GM12878 (cell line): ENCODE measurements at regions not wholly inside any gene's neighbourhood (a gene's known extent, or its start where the extent isn't known, plus 50 kb on each side); places are given as distances from the start of the nearest gene placed in this dataset.

Source experiments
- ATAC-seq: fragments of 200-7000 bp; cut with Tn5 transposase; 3 replicates; pipeline ENCODE4 v1.9.1; 2020; ENCODE audit warnings: mild to moderate bottlenecking, moderate library complexity
- BruUV-seq: library from RNA; stranded (reverse); fragments of 400-500 nt; replicated peaks from 2 replicates; lab custom pipeline; 2021; lab: Mats Ljungman, UMichigan
- CTCF ChIA-PET: fragments of 300-600 bp; sonication (Branson Sonifier 250); formaldehyde crosslinking; extraction: SDS; loops from one replicate; lab custom pipeline; 2021; ENCODE audit warnings: inconsistent platforms; lab: Yijun Ruan, JAX
- POLR2A ChIA-PET: fragments of 350-600 bp; formaldehyde crosslinking; extraction: SDS; loops from one replicate; lab custom pipeline; 2021; ENCODE audit warnings: inconsistent platforms; lab: Charles Lee
- RAD21 ChIA-PET: fragments of 300-600 bp; sonication (Branson Sonifier 250); formaldehyde crosslinking; loops from one replicate; lab custom pipeline; 2023; ENCODE audit warnings: antibody characterized with exemption; ENCODE audit not compliant: unreplicated experiment; lab: Charles Lee
- SMC1A ChIA-PET: fragments of 300-600 bp; sonication (Branson Sonifier 250); formaldehyde crosslinking; loops from one replicate; lab custom pipeline; 2023; ENCODE audit not compliant: unreplicated experiment, uncharacterized antibody; lab: Charles Lee
- DNase-seq: peaks from one replicate; pipeline ENCODE4 v3.0.0-alpha.2; 2011; ENCODE audit warnings: low read depth, low spot score
- FAIRE-seq: peaks from 3 replicates; lab custom pipeline; 2011; peaks lifted over from hg19 to GRCh38; lab: Jason Lieb, UNC
- H2AFZ ChIP-seq: 2 replicates; pipeline ENCODE4 v1.6.0; 2011; ENCODE audit warnings: low read depth, low read length, control low read depth; ENCODE audit not compliant: control insufficient read depth
- H3K27ac ChIP-seq: 2 replicates; pipeline ENCODE4 v1.5.1; 2011; ENCODE audit warnings: control low read depth; ENCODE audit not compliant: control insufficient read depth, insufficient read depth
- H3K27me3 ChIP-seq, 2 experiments: replicated peaks in 1 of 2; 2 replicates each; pipeline versions ENCODE4 v1.6.0 to v1.6.1; 2011; ENCODE audit warnings: low read length in 1 of 2; ENCODE audit not compliant: control insufficient read depth in 2 of 2, insufficient read depth in 2 of 2
- H3K36me3 ChIP-seq, 2 experiments: 2 replicates each; pipeline ENCODE4 v1.5.1; 2011; ENCODE audit warnings: low read length in 1 of 2; ENCODE audit not compliant: control insufficient read depth in 2 of 2, insufficient read depth in 2 of 2
- H3K4me1 ChIP-seq: 2 replicates; pipeline ENCODE4 v1.6.1; 2011; ENCODE audit warnings: mild to moderate bottlenecking, low read length, moderate library complexity, mixed read lengths; ENCODE audit not compliant: control insufficient read depth, insufficient read depth
- H3K4me2 ChIP-seq: 2 replicates; pipeline ENCODE4 v1.6.0; 2011; ENCODE audit warnings: control low read depth; ENCODE audit not compliant: control insufficient read depth, insufficient read depth
- H3K4me3 ChIP-seq: fragments of 200-600 bp; sonication (generic); 2 replicates; pipeline ENCODE4 v1.5.1; 2016
- H3K79me2 ChIP-seq: 2 replicates; pipeline ENCODE4 v1.6.0; 2011; ENCODE audit warnings: low read length; ENCODE audit not compliant: control insufficient read depth, insufficient read depth
- H3K9ac ChIP-seq: 2 replicates; pipeline ENCODE4 v1.8.0; 2011; ENCODE audit warnings: low read length, control low read depth, mixed read lengths; ENCODE audit not compliant: control insufficient read depth, insufficient read depth
- H3K9me3 ChIP-seq: replicated peaks from 3 replicates; pipeline ENCODE4 v1.5.1; 2011; ENCODE audit warnings: mild to moderate bottlenecking, low read length; ENCODE audit not compliant: control insufficient read depth, insufficient read depth
- H4K20me1 ChIP-seq: 2 replicates; pipeline ENCODE4 v1.6.0; 2011; ENCODE audit not compliant: control insufficient read depth, insufficient read depth
- BCL11A ChIP-seq: IDR thresholded peaks from 2 replicates; pipeline ENCODE4 v1.6.1; 2011; ENCODE audit warnings: low read depth, low read length
- CHD2 ChIP-seq: IDR thresholded peaks from 2 replicates; pipeline ENCODE4 v1.6.1; 2011; ENCODE audit warnings: low read depth, low read length, improper control_type of control experiment, borderline replicate concordance
- FOS ChIP-seq: IDR thresholded peaks from 3 replicates; pipeline ENCODE4 v1.6.1; 2011; ENCODE audit warnings: borderline replicate concordance; ENCODE audit not compliant: insufficient read length; ENCODE audit errors: extremely low read depth
- GATAD2B ChIP-seq: fragments of 450-650 bp; conservative IDR thresholded peaks from 2 replicates; pipeline ENCODE4 v1.6.1; 2017; ENCODE audit warnings: low read depth, mild to moderate bottlenecking, moderate library complexity
- IRF4 ChIP-seq: IDR thresholded peaks from 2 replicates; pipeline ENCODE4 v1.6.1; 2011; ENCODE audit warnings: low read depth, low read length
- MTA3 ChIP-seq: IDR thresholded peaks from 2 replicates; pipeline ENCODE4 v1.6.1; 2012; ENCODE audit warnings: low read length, inconsistent platforms, borderline replicate concordance
- NFYA ChIP-seq: IDR thresholded peaks from 2 replicates; pipeline ENCODE4 v1.6.1; 2011; ENCODE audit warnings: low read depth, mild to moderate bottlenecking, low read length, improper control_type of control experiment, borderline replicate concordance
- NR2C1 ChIP-seq: fragments of 450-650 bp; IDR thresholded peaks from 2 replicates; pipeline ENCODE4 v1.6.1; 2017; ENCODE audit warnings: antibody characterized with exemption, mild to moderate bottlenecking, moderate library complexity
- PBX3 ChIP-seq: IDR thresholded peaks from 2 replicates; pipeline ENCODE4 v1.6.1; 2011; ENCODE audit warnings: mild to moderate bottlenecking, low read depth, low read length, moderate library complexity; ENCODE audit not compliant: insufficient replicate concordance
- POLR2AphosphoS5 ChIP-seq: IDR thresholded peaks from 2 replicates; pipeline ENCODE4 v1.6.1; 2011; ENCODE audit warnings: mild to moderate bottlenecking, low read length, inconsistent platforms
- POU2F2 ChIP-seq: IDR thresholded peaks from 3 replicates; pipeline ENCODE4 v1.6.1; 2011; ENCODE audit warnings: low read depth, mild to moderate bottlenecking, low read length, borderline replicate concordance
- SREBF1 ChIP-seq: IDR thresholded peaks from 2 replicates; pipeline ENCODE4 v1.6.1; 2012; ENCODE audit warnings: mild to moderate bottlenecking, low read length
- USF2 ChIP-seq: IDR thresholded peaks from 2 replicates; pipeline ENCODE4 v1.6.1; 2011; ENCODE audit warnings: low read depth, low read length, improper control_type of control experiment, borderline replicate concordance
- ZZZ3 ChIP-seq: IDR thresholded peaks from 2 replicates; pipeline ENCODE4 v1.6.1; 2011; ENCODE audit warnings: low read depth; ENCODE audit not compliant: control insufficient read depth, insufficient read length
- WGBS: methylation state at CpG from one replicate; pipeline ENCODE4 v1.1.6; 2016; ENCODE audit warnings: low lambda C conversion rate; ENCODE audit not compliant: insufficient replicate concordance, insufficient coverage; ENCODE audit errors: missing lambda C conversion rate; 5-methylcytosine and 5-hydroxymethylcytosine counted together
- in situ Hi-C: fragments of 300-500 bp; cut with MboI; formaldehyde crosslinking; loops from 9 replicates; pipeline ENCODE4 v1.14.3; 2018; ENCODE audit warnings: mixed read lengths
- intact Hi-C: fragments of 100-400 bp; cut with micrococcal nuclease; formaldehyde crosslinking; loops from one replicate; pipeline ENCODE4 v1.14.2; 2022; ENCODE audit not compliant: unreplicated experiment

- ChIA-PET POLR2A (no interaction called here), SMC1A (no interaction called here), RAD21 (no interaction called here), CTCF (no interaction called here)
- 2% methylated on average over 3 of the region's 3 CpGs for WGBS
- Histone ChIP-seq H3K27ac (no peak overlapping the region), H3K9me3 (no peaks in the 10 kb centered on the region), H3K79me2 (no peaks in the 10 kb centered on the region), H3K27me3 (no peaks in the 10 kb centered on the region), H3K4me1 (no peaks in the 10 kb centered on the region), H3K4me3 (no peak overlapping the region), H2AFZ (no peak overlapping the region), H4K20me1 (no peaks in the 10 kb centered on the region), H3K36me3 (no peaks in the 10 kb centered on the region), H3K9ac (no peak overlapping the region), H3K4me2 (no peak overlapping the region)
- no peak for FAIRE-seq
- ATAC-seq, result no peak
- intact Hi-C loops (no loop called here), in situ Hi-C loops (no loop called here)
- BruUV-seq, result no TSS peak
- no peak for DNase-seq
- TF ChIP-seq ZZZ3 (no peak), NR2C1 (no peak), POU2F2 (no peak), SREBF1 (no peak), FOS (no peak), NFYA (no peak), BCL11A (no peak), PBX3 (no peak), IRF4 (no peak), CHD2 (no peak), MTA3 (no peak), USF2 (no peak), GATAD2B (no peak), POLR2AphosphoS5 (no peak)
Observed at GRCh38 chr13:92994056-92994455, 232.6 kb upstream of the GPC6 start.
